RKO (cell line): ENCODE measurements at regions not wholly inside any gene's neighbourhood (a gene's known extent, or its start where the extent isn't known, plus 50 kb on each side); places are given as distances from the start of the nearest gene placed in this dataset.
"Not testable (repeated sequence)": the region's sequence is repeated elsewhere in the genome, so short reads cannot be mapped to it uniquely, and the experiment has no call there.

Experiments
- DNase-seq: peaks from one replicate; pipeline ENCODE4 v3.0.0-alpha.2; 2016; ENCODE audit warnings: low spot score

GRCh38 chr7:89926701-89927100, 227.6 kb upstream of the STEAP1 start:
- DNase-seq: no peak

GRCh38 chr7:89927762-89928161, 226.5 kb upstream of the STEAP1 start:
- no peak for DNase-seq

- no peak for DNase-seq
Measured at GRCh38 chr7:89928451-89928850, 225.8 kb upstream of the STEAP1 start.

GRCh38 chr7:89934101-89934500, 220.2 kb upstream of the STEAP1 start:
- no peak for DNase-seq

- DNase-seq: no peak
Measured at GRCh38 chr7:89943525-89944050, 210.7 kb upstream of the STEAP1 start.

GRCh38 chr7:89958525-89959068, 195.7 kb upstream of the STEAP1 start:
- no peak for DNase-seq

GRCh38 chr7:89966067-89966664, 188.1 kb upstream of the STEAP1 start:
- no peak for DNase-seq

- DNase-seq: no peak
Measured at GRCh38 chr7:89975577-89975976, 178.7 kb upstream of the STEAP1 start.

- no peak for DNase-seq
Measured at GRCh38 chr7:89987665-89988064, 166.6 kb upstream of the STEAP1 start.

GRCh38 chr7:89988074-89988473, 166.2 kb upstream of the STEAP1 start:
- DNase-seq: peak; percentile 42

GRCh38 chr7:89989454-89989853, 164.8 kb upstream of the STEAP1 start:
- no peak for DNase-seq

GRCh38 chr7:89994483-89994882, 159.8 kb upstream of the STEAP1 start:
- peak; percentile 50 for DNase-seq

GRCh38 chr7:89998554-89998953, 155.7 kb upstream of the STEAP1 start:
- no peak for DNase-seq

GRCh38 chr7:90005836-90006235, 148.4 kb upstream of the STEAP1 start:
- DNase-seq: no peak

GRCh38 chr7:90007001-90007654, 147.1 kb upstream of the STEAP1 start:
- no peak for DNase-seq

GRCh38 chr7:90007831-90008230, 146.4 kb upstream of the STEAP1 start:
- DNase-seq: no peak

- DNase-seq: no peak
Measured at GRCh38 chr7:90022213-90022612, 132.1 kb upstream of the STEAP1 start.

GRCh38 chr7:90025771-90026170, 128.5 kb upstream of the STEAP1 start:
- no peak for DNase-seq

GRCh38 chr7:90033850-90034249, 120.4 kb upstream of the STEAP1 start:
- DNase-seq: no peak

GRCh38 chr7:90053094-90053493, 101.2 kb upstream of the STEAP1 start:
- DNase-seq: no peak

- no peak for DNase-seq
Measured at GRCh38 chr7:90061077-90061476, 93.2 kb upstream of the STEAP1 start.

- DNase-seq: no peak
Measured at GRCh38 chr7:90064370-90064769, 89.9 kb upstream of the STEAP1 start.

GRCh38 chr7:90067171-90067570, 87.1 kb upstream of the STEAP1 start:
- DNase-seq: no peak

GRCh38 chr7:90070238-90070637, 84.0 kb upstream of the STEAP1 start:
- DNase-seq: not testable (repeated sequence)
